H9 (cell line): ENCODE measurements at regions not wholly inside any gene's neighbourhood (a gene's known extent, or its start where the extent isn't known, plus 50 kb on each side); places are given as distances from the start of the nearest gene placed in this dataset.

Source experiments
- DNase-seq: peaks from one replicate; pipeline ENCODE4 v3.0.0-alpha.2; 2017
- H2AFZ ChIP-seq: one replicate; pipeline ENCODE4 v1.6.1; 2013; ENCODE audit warnings: mild to moderate bottlenecking, low read length, control low read depth, moderate library complexity
- H2AK5ac ChIP-seq: 2 replicates; pipeline ENCODE4 v1.6.1; 2013; ENCODE audit warnings: low read length, control low read depth, mixed read lengths; ENCODE audit not compliant: insufficient read length
- H2BK120ac ChIP-seq: one replicate; pipeline ENCODE4 v1.6.1; 2013; ENCODE audit warnings: low read depth, mild to moderate bottlenecking, low read length, control low read depth, inconsistent platforms; ENCODE audit not compliant: poor library complexity, severe bottlenecking
- H2BK12ac ChIP-seq: 2 replicates; pipeline ENCODE4 v1.6.1; 2013; ENCODE audit warnings: low read length, control low read depth, mixed read lengths, low read depth; ENCODE audit not compliant: insufficient read length
- H2BK15ac ChIP-seq: 2 replicates; pipeline ENCODE4 v1.6.1; 2013; ENCODE audit warnings: low read depth, low read length, control low read depth
- H2BK20ac ChIP-seq: one replicate; pipeline ENCODE4 v1.6.1; 2013; ENCODE audit warnings: low read depth, mild to moderate bottlenecking, low read length, control low read depth, inconsistent platforms; ENCODE audit not compliant: poor library complexity, severe bottlenecking
- H2BK5ac ChIP-seq: 2 replicates; pipeline ENCODE4 v1.6.1; 2013; ENCODE audit warnings: low read length, control low read depth, mixed read lengths; ENCODE audit not compliant: insufficient read length
- H3K14ac ChIP-seq: 2 replicates; pipeline ENCODE4 v1.6.1; 2013; ENCODE audit warnings: low read length, control low read depth; ENCODE audit not compliant: insufficient read depth
- H3K18ac ChIP-seq: 2 replicates; pipeline ENCODE4 v1.6.1; 2013; ENCODE audit warnings: low read depth, mild to moderate bottlenecking, mixed read lengths, low read length, control low read depth; ENCODE audit not compliant: insufficient read length
- H3K23ac ChIP-seq: 2 replicates; pipeline ENCODE4 v1.6.1; 2013; ENCODE audit warnings: low read length, control low read depth, mixed read lengths, low read depth; ENCODE audit not compliant: insufficient read length
- H3K23me2 ChIP-seq: 2 replicates; pipeline ENCODE4 v1.6.1; 2013; ENCODE audit warnings: low read depth, mild to moderate bottlenecking, mixed read lengths, low read length, control low read depth; ENCODE audit not compliant: insufficient read length, poor library complexity, severe bottlenecking
- H3K27ac ChIP-seq: 2 replicates; pipeline ENCODE4 v1.5.1; 2013; ENCODE audit warnings: low read length, control low read depth, mixed read lengths, low read depth; ENCODE audit not compliant: insufficient read length
- H3K27me3 ChIP-seq: 2 replicates; pipeline ENCODE4 v1.6.1; 2013; ENCODE audit warnings: low read length, control low read depth, inconsistent platforms; ENCODE audit not compliant: insufficient read depth
- H3K4ac ChIP-seq: 2 replicates; pipeline ENCODE4 v1.6.1; 2013; ENCODE audit warnings: low read depth, mild to moderate bottlenecking, control low read depth, inconsistent platforms, low read length, moderate library complexity
- H3K4me1 ChIP-seq: 2 replicates; pipeline ENCODE4 v1.6.1; 2013; ENCODE audit warnings: low read length, control low read depth, inconsistent platforms; ENCODE audit not compliant: insufficient read depth
- H3K4me2 ChIP-seq: 2 replicates; pipeline ENCODE4 v1.6.1; 2013; ENCODE audit warnings: low read length, control low read depth, mixed read lengths; ENCODE audit not compliant: insufficient read length, insufficient read depth
- H3K56ac ChIP-seq: 2 replicates; pipeline ENCODE4 v1.6.1; 2013; ENCODE audit warnings: low read depth, mild to moderate bottlenecking, mixed read lengths, low read length, control low read depth; ENCODE audit not compliant: insufficient read length
- H3K79me1 ChIP-seq: 2 replicates; pipeline ENCODE4 v1.6.1; 2013; ENCODE audit warnings: low read depth, mild to moderate bottlenecking, moderate library complexity, low read length, control low read depth, inconsistent platforms; ENCODE audit not compliant: insufficient read depth, poor library complexity, severe bottlenecking
- H3K79me2 ChIP-seq: 2 replicates; pipeline ENCODE4 v1.6.1; 2013; ENCODE audit warnings: low read length, control low read depth, inconsistent platforms; ENCODE audit not compliant: insufficient read depth
- H3K9ac ChIP-seq: 2 replicates; pipeline ENCODE4 v1.6.1; 2013; ENCODE audit warnings: low read length, control low read depth, mixed read lengths; ENCODE audit not compliant: insufficient read length; ENCODE audit errors: extremely low read depth
- H3K9me3 ChIP-seq: one replicate; pipeline ENCODE4 v1.6.1; 2013; ENCODE audit warnings: low read depth, low read length, inconsistent platforms; ENCODE audit not compliant: control insufficient read depth
- H3T11ph ChIP-seq: one replicate; pipeline ENCODE4 v1.6.1; 2013; ENCODE audit warnings: mild to moderate bottlenecking, low read length, control low read depth, inconsistent platforms
- H4K20me1 ChIP-seq: one replicate; pipeline ENCODE4 v1.6.1; 2013; ENCODE audit not compliant: control insufficient read depth, insufficient read length, insufficient read depth
- H4K5ac ChIP-seq: 2 replicates; pipeline ENCODE4 v1.6.1; 2013; ENCODE audit warnings: low read depth, mild to moderate bottlenecking, mixed read lengths, low read length, control low read depth; ENCODE audit not compliant: insufficient read length
- H4K8ac ChIP-seq: replicated peaks from 2 replicates; pipeline ENCODE4 v1.6.1; 2013; ENCODE audit warnings: low read length, control low read depth, mixed read lengths, low read depth; ENCODE audit not compliant: insufficient read length
- H4K91ac ChIP-seq: 2 replicates; pipeline ENCODE4 v1.6.1; 2013; ENCODE audit warnings: low read depth, mild to moderate bottlenecking, moderate library complexity, mixed read lengths, low read length, control low read depth; ENCODE audit not compliant: insufficient read length
- H3K27ac Mint-ChIP-seq, 3 experiments: 2 replicates in 2 of 3; 3 replicates in 1 of 3; pipeline ENCODE4 v1.8.0; 2020 to 2021; ENCODE audit warnings: mixed read lengths in 3 of 3, mild to moderate bottlenecking in 1 of 3, moderate library complexity in 1 of 3
- H3K27me3 Mint-ChIP-seq: 2 replicates; pipeline ENCODE4 v1.8.0; 2021; ENCODE audit warnings: low read depth, mild to moderate bottlenecking, moderate library complexity, mixed read lengths
- H3K36me3 Mint-ChIP-seq, 3 experiments: 2 replicates in 2 of 3; 3 replicates in 1 of 3; pipeline ENCODE4 v1.8.0; 2020 to 2021; ENCODE audit warnings: low read depth in 3 of 3, mixed read lengths in 3 of 3; ENCODE audit not compliant: insufficient read depth in 1 of 3
- H3K4me1 Mint-ChIP-seq, 2 experiments: 2 replicates each; pipeline ENCODE4 v1.8.0; 2020; ENCODE audit warnings: mixed read lengths in 2 of 2
- H3K4me3 Mint-ChIP-seq, 2 experiments: 2 replicates in 1 of 2; 3 replicates in 1 of 2; pipeline ENCODE4 v1.8.0; 2020 to 2021; ENCODE audit warnings: mild to moderate bottlenecking in 2 of 2, mixed read lengths in 2 of 2, moderate library complexity in 1 of 2
- H3K9me3 Mint-ChIP-seq, 2 experiments: 2 replicates in 1 of 2; 3 replicates in 1 of 2; pipeline ENCODE4 v1.8.0; 2020; ENCODE audit warnings: mild to moderate bottlenecking in 2 of 2, mixed read lengths in 2 of 2, moderate library complexity in 1 of 2
- WGBS: extraction: QIAGEN DNeasy Blood & Tissue Kit; methylation state at CpG from one replicate; pipeline ENCODE4 v1.1.7; 2013; ENCODE audit warnings: missing lambda C conversion rate, low lambda C conversion rate, mixed read lengths; ENCODE audit not compliant: insufficient read length; ENCODE audit errors: extremely low coverage; 5-methylcytosine and 5-hydroxymethylcytosine counted together
- TF ChIP-seq, protein P1 (sequence below): fragments of 200-600 bp; sonication (generic); conservative IDR thresholded peaks from 3 replicates; pipeline ENCODE4 v1.8.0; 2021; ENCODE audit warnings: antibody characterized with exemption, mild to moderate bottlenecking

DNA sequence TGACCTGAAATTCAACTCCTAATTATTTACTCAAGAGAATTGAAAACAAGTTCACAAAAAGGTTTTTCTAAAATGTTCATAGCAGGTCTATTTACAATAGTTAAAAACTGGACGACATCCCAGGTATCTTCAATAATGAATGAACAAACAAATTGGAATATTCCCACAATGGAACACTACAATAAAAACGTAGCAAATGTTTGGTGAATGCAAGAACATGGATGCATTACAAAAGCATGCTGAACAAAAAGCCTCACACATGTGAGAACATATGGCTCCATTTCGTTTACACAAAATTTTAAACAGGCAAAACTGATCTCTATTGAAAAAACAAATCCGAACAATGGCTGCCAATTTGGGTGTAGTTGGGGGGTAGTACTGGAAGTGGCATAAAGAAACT is 669.9 kb downstream of the MTRR start:
- no peak overlapping the region for H2BK120ac ChIP-seq
- H2BK20ac ChIP-seq: no peak overlapping the region
- TF ChIP-seq, protein P1, sequence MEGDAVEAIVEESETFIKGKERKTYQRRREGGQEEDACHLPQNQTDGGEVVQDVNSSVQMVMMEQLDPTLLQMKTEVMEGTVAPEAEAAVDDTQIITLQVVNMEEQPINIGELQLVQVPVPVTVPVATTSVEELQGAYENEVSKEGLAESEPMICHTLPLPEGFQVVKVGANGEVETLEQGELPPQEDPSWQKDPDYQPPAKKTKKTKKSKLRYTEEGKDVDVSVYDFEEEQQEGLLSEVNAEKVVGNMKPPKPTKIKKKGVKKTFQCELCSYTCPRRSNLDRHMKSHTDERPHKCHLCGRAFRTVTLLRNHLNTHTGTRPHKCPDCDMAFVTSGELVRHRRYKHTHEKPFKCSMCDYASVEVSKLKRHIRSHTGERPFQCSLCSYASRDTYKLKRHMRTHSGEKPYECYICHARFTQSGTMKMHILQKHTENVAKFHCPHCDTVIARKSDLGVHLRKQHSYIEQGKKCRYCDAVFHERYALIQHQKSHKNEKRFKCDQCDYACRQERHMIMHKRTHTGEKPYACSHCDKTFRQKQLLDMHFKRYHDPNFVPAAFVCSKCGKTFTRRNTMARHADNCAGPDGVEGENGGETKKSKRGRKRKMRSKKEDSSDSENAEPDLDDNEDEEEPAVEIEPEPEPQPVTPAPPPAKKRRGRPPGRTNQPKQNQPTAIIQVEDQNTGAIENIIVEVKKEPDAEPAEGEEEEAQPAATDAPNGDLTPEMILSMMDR: no peak
- Mint-ChIP-seq H3K27me3 (no peaks in the 10 kb centered on the region; the same call in 1 of the 2 replicates), H3K27ac (no peak overlapping the region), H3K36me3 (no peaks in the 10 kb centered on the region), H3K9me3 (no peaks in the 10 kb centered on the region), H3K4me1 (peaks cover 4% of the 10 kb centered on the region in 2 experiments; a peak in 3 of 4 replicates), H3K4me3 (no peak overlapping the region)
- no peak overlapping the region for H3K27ac ChIP-seq
- no peak overlapping the region for H4K5ac ChIP-seq
- H4K8ac ChIP-seq: no peak overlapping the region
- H3K79me2 ChIP-seq: no peaks in the 10 kb centered on the region
- H3K14ac ChIP-seq: no peak overlapping the region
- H3K4me1 ChIP-seq: no peaks in the 10 kb centered on the region
- H3K79me1 ChIP-seq: no peaks in the 10 kb centered on the region
- no peak overlapping the region for H3K18ac ChIP-seq
- no peak overlapping the region for H3K4ac ChIP-seq
- no peaks in the 10 kb centered on the region for H3K9me3 ChIP-seq
- no peak overlapping the region for H2BK15ac ChIP-seq
- no peak overlapping the region for H3K4me2 ChIP-seq
- no peak overlapping the region for H4K91ac ChIP-seq
- no peaks in the 10 kb centered on the region for H4K20me1 ChIP-seq
- no peak overlapping the region for H3K23ac ChIP-seq
- H3K9ac ChIP-seq: no peak overlapping the region
- H3K56ac ChIP-seq: no peak overlapping the region
- no CpG with 5 or more reads among the region's 4 CpGs for whole genome bisulfite sequencing
- no peaks in the 10 kb centered on the region for H3K23me2 ChIP-seq
- H2BK12ac ChIP-seq: no peak overlapping the region
- no peak overlapping the region for H2AFZ ChIP-seq
- H3K27me3 ChIP-seq: no peaks in the 10 kb centered on the region
- H3T11ph ChIP-seq: no peak overlapping the region
- no peak for DNase-seq
- H2AK5ac ChIP-seq: no peak overlapping the region
- H2BK5ac ChIP-seq: no peak overlapping the region
